ENCODE measurements at regions not wholly inside any gene's neighbourhood (a gene's known extent, or its start where the extent isn't known, plus 50 kb on each side); places are given as distances from the start of the nearest gene placed in this dataset.
"Not testable (repeated sequence)": the region's sequence is repeated elsewhere in the genome, so short reads cannot be mapped to it uniquely, and the experiment has no call there.

- no peak for DNase-seq (ENCODE audit: low read depth)
- TF ChIP-seq CTCF (conservative IDR thresholded peaks at IDR 0.05; ENCODE audit: low read depth, low read length) = no peak
- no peak overlapping the region for H3K4me3 ChIP-seq (ENCODE audit: low read length)
These were observed 66.1 kb upstream of the RGPD5 start for GRCh38 chr2:109727929-109728447.

- not testable (repeated sequence) for H3K4me3 ChIP-seq (ENCODE audit: low read length); DNase-seq (ENCODE audit: low read depth)
These were observed 60.4 kb upstream of the RGPD5 start for GRCh38 chr2:109733746-109734145.

- H3K4me3 ChIP-seq (ENCODE audit: low read length) = no peak overlapping the region
- TF ChIP-seq CTCF (conservative IDR thresholded peaks at IDR 0.05; ENCODE audit: low read depth, low read length) = peak; percentile 76
- DNase-seq (ENCODE audit: low read depth) = no peak
These were observed 57.8 kb upstream of the RGPD5 start for GRCh38 chr2:109736177-109736827.

All from retinal pigment epithelial cell (primary cell).